T1000 (cell line): ENCODE measurements at regions not wholly inside any gene's neighbourhood (a gene's known extent, or its start where the extent isn't known, plus 50 kb on each side); places are given as distances from the start of the nearest gene placed in this dataset.

ENCODE experiments used
- DNase-seq: peaks from one replicate; lab custom pipeline; 2025; ENCODE audit warnings: mixed read lengths; lab: John Stamatoyannopoulos, UW

DNA sequence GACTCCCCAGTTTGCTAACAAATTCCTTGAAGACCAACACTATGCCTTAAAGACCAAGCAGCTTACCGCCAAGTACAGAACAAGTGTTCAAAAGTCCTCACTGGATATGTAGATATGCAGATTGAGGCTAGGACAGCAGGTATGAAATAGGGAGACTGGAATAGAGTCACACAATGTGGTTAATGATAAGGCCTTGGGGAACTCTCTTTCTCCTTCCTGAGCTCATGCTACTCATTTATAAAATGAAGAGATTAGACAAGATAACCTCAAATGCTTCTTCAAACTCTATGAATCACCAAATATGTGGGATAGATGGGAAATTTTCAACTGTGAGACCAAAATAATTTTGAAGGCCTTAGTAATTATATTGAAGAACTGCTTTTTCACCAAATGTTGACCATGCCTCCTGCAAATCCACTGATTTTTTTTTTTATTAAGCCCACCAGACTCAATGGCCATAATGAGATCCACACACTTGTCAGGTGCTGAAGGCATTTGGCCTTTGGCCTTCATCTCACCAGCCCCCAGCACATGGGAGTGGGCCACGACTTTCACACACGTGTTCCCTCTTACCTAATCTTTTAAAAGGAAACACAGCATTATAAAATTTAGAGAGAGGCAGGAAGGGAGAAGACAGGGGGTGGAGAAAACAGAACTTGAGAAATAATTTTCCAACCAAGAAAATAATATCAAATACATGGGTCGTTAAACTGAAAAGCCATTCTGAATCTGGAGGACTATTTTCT is 181.5 kb downstream of the EN1 start:
- DNase-seq = no peak

- DNase-seq = no peak
Observed at GRCh38 chr2:118661179-118661578, 186.3 kb downstream of the EN1 start.

GRCh38 chr2:118658596-118659198 is 188.8 kb downstream of the EN1 start:
- no peak for DNase-seq

DNA sequence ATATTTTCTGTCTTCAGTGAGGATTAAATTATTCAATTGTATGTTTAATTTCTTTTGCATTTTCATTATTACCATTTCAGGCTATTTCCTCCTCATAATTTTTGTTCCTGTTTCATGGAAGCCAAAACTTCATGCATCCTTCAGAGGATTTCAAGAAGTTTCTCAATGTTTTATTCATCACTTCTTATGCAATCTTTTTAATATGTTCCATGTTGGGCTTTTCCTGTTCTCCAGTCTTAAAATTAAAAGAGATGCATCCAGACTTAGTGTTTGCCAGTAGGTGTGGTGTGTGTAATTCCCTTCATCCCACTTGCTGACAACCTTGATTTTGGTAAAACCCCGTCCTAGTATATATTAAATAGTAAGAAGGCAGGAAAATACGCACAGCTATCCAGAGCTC is 190.0 kb downstream of the EN1 start:
- DNase-seq = no peak

- no peak for DNase-seq
Observed at GRCh38 chr2:118654945-118655344, 192.5 kb downstream of the EN1 start.

DNA sequence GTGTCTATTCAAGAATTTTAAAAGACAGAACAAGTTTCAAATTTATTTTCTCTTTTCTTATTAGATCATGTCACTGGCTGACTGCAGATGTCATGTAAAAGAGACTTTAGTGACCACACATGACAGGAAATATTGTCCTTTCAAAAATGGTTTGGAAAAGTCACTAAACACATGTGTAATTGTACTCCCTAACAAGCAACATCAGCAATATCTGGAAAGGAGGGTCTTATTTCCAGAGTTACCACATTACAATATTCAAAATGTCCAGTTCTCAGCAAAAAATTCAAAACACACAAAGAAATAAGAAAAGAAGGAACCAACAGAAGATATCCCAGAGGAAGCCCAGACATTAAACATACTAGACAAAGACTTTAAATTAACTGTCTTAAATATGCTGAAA is 197.1 kb downstream of the EN1 start:
- DNase-seq = no peak

DNA sequence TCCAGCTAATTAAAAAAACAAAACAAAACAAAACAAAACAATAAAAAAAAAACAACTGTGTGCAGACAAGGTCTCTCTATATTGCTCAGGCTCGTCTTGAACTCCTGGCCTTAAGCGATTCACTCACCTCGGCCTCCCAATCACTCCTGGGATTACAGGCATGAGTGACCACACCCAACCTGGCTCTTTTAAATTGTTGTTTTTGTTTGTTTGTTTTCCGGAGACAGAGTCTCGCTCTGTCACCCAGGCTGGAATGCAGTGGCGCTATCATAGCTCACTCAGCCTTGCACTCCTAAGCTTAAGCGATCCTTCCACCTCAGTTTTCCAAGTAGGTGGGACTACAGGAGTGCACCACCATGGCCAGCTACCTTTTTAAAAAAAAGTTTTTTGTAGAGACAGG is 201.6 kb downstream of the EN1 start:
- no peak for DNase-seq

DNA sequence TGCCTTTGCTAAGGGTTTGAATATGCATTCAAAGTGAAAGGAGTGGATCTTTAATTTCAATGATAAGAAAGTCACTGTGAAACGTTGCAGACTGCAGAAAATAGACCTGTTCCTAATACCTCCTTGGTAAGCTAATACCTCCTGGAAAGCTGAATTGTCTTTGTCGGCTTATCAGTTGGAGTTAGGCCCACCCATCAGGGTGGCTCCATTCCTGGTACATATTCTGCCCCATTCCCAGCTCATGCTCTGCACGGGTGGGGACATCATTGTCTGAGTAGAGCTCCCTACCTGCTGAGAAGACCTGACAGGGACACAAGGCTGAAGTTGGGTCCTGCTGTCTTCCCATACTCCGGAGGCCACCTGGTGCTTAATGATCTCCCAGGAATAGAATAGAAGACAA is 203.3 kb downstream of the EN1 start:
- no peak for DNase-seq

- no peak for DNase-seq
Observed at GRCh38 chr2:118643294-118643693, 204.2 kb downstream of the EN1 start.

DNA sequence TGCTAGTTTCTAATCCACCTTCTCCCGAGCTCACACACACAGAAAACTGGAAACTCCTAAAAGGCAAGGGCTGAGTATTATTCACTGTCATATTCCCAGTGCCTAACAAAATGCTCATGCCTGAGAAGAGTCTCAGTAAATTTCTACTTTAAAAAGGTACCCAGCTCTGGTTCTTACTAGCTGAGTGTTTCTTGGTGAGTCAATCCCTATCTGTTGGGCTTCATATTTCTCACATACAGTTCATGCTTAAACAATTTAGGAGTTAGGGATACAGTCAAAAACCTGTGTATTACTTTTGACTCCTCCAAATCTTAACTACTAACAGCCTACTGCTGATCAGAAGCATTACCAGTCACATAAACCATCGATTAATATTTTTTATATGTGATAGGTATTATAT is 204.9 kb downstream of the EN1 start:
- no peak for DNase-seq

DNA sequence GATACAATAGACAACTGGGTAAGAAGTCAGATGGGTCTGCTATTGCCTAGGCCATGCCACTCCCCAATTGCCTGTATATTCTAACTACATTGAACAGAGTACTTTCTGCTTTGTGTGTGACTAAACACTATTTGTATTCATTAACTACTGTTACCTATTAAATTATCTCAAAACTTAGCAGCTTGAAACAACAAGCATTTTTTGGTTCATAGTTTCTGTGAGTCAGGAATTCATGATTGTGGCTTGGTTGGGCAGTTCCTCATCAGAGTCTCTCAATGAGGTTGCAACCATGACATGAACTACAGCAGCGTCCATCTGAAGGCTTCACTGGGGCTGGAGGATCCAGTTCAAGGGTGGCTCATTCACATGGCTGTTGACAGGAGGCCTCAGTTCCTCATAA is 205.7 kb downstream of the EN1 start:
- no peak for DNase-seq

GRCh38 chr2:118639371-118639770 is 208.1 kb downstream of the EN1 start:
- DNase-seq = no peak

- no peak for DNase-seq
Observed at GRCh38 chr2:118638453-118638852, 209.0 kb downstream of the EN1 start.

GRCh38 chr2:118635891-118636290 is 211.6 kb downstream of the EN1 start:
- no peak for DNase-seq

GRCh38 chr2:118634876-118635275 is 212.6 kb downstream of the EN1 start:
- no peak for DNase-seq

GRCh38 chr2:118633371-118634018 is 214.0 kb downstream of the EN1 start:
- no peak for DNase-seq

- DNase-seq = no peak
Observed at GRCh38 chr2:118632921-118633320, 214.5 kb downstream of the EN1 start.

- DNase-seq = no peak
Observed at GRCh38 chr2:118627156-118627555, 220.3 kb downstream of the EN1 start.

GRCh38 chr2:118622913-118623312 is 224.5 kb downstream of the EN1 start:
- DNase-seq = no peak

- DNase-seq = no peak
Observed at GRCh38 chr2:118622108-118622507, 225.3 kb downstream of the EN1 start.

GRCh38 chr2:118618279-118618678 is 229.2 kb downstream of the EN1 start:
- DNase-seq = no peak

DNA sequence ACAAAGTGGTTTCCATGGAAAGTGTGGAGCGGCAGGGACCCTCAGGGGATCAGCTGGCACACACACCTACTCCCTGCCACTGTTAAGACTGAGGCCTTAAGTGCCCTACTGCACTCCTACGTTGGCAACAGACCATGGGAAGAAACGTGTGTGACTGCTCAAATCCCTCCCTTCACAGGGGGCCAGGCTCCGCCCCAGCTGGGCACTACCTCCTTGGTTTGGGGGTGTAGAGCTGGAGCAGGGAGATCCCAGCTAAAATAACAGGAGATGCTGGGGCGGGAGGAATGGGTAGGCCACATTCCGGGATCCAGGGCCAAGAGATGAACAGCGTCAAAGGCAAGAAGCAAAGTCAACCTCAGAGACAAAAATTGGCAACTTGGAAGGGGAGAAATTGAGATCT is 231.0 kb downstream of the EN1 start:
- DNase-seq = no peak

GRCh38 chr2:118614841-118615271 is 232.6 kb downstream of the EN1 start:
- no peak for DNase-seq
